ENCODE measurements at regions not wholly inside any gene's neighbourhood (a gene's known extent, or its start where the extent isn't known, plus 50 kb on each side); places are given as distances from the start of the nearest gene placed in this dataset.

- no peak for DNase-seq
These were observed 93.3 kb upstream of the PRSS58 start for GRCh38 chr7:142351145-142351544.

- no peak for DNase-seq
These were observed 92.0 kb upstream of the PRSS58 start for GRCh38 chr7:142349670-142350405.

- DNase-seq: no peak
These were observed 91.1 kb upstream of the PRSS58 start for GRCh38 chr7:142348921-142349405.

GRCh38 chr7:142348100-142348499, 90.2 kb upstream of the PRSS58 start:
- no peak for DNase-seq

GRCh38 chr7:142347091-142347490, 89.2 kb upstream of the PRSS58 start:
- DNase-seq: no peak

GRCh38 chr7:142345811-142346210, 88.0 kb upstream of the PRSS58 start:
- no peak for DNase-seq

- DNase-seq: peak in 1 of 2 experiments; percentile 62
These were observed 81.0 kb upstream of the PRSS58 start for GRCh38 chr7:142338633-142339501.

GRCh38 chr7:142337054-142338001, 79.5 kb upstream of the PRSS58 start:
- no peak for DNase-seq

GRCh38 chr7:142334806-142335205, 76.9 kb upstream of the PRSS58 start:
- DNase-seq: no peak

GRCh38 chr7:142334236-142334635, 76.4 kb upstream of the PRSS58 start:
- DNase-seq: no peak

- DNase-seq: no peak
These were observed 74.6 kb upstream of the PRSS58 start for GRCh38 chr7:142332421-142332820.

GRCh38 chr7:142331941-142332340, 74.1 kb upstream of the PRSS58 start:
- no peak for DNase-seq

GRCh38 chr7:142329062-142329790, 71.4 kb upstream of the PRSS58 start:
- no peak for DNase-seq

GRCh38 chr7:142328551-142328950, 70.7 kb upstream of the PRSS58 start:
- DNase-seq: no peak

GRCh38 chr7:142327628-142328405, 70.0 kb upstream of the PRSS58 start:
- DNase-seq: peak in 1 of 2 experiments; percentile 23

- DNase-seq: peak in 1 of 2 experiments; percentile 30
These were observed 65.8 kb upstream of the PRSS58 start for GRCh38 chr7:142323706-142324105.

- no peak for DNase-seq
These were observed 63.5 kb upstream of the PRSS58 start for GRCh38 chr7:142321391-142321790.

- no peak for DNase-seq
These were observed 63.0 kb upstream of the PRSS58 start for GRCh38 chr7:142320883-142321282.

GRCh38 chr7:142319970-142320369, 62.1 kb upstream of the PRSS58 start:
- no peak for DNase-seq

GRCh38 chr7:142314281-142314680, 56.4 kb upstream of the PRSS58 start:
- DNase-seq: no peak

GRCh38 chr7:142313528-142313927, 55.7 kb upstream of the PRSS58 start:
- no peak for DNase-seq

All from NCI-H446 (cell line).